ENCODE measurements at regions not wholly inside any gene's neighbourhood (a gene's known extent, or its start where the extent isn't known, plus 50 kb on each side); places are given as distances from the start of the nearest gene placed in this dataset.

GRCh38 chr14:38505973-38506249 is 250.0 kb upstream of the CLEC14A start:
- no peak for TF ChIP-seq EZH2phosphoT487 (IDR thresholded peaks at IDR 0.05; ENCODE audit: insufficient read depth, low read depth)
- no peak for TF ChIP-seq EZH2 (IDR thresholded peaks at IDR 0.05; ENCODE audit: insufficient read depth, poor library complexity, severe bottlenecking)

Measured in GM23248 (cell line).